ENCODE measurements at regions not wholly inside any gene's neighbourhood (a gene's known extent, or its start where the extent isn't known, plus 50 kb on each side); places are given as distances from the start of the nearest gene placed in this dataset.
"Not testable (repeated sequence)": the region's sequence is repeated elsewhere in the genome, so short reads cannot be mapped to it uniquely, and the experiment has no call there.

DNA sequence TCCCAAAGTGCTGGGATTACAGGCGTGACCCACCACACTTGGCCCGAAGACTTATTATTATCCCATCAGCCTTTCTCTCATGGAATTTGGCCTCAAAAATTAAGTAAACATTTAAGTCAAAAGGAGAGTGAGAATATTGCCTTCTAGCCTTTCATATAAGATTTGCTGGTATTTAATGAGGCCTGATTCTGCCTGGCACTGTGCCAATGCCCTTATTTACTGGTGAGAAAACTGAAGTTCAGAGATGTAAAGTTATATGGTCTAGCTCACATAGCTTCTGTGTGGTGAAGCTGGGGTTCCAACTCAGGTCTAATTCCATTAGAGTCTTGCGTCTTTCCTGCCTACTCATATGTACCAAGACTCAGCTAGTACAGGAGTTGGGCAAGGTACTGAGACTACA lies 260.2 kb downstream of the SDHAF3 start:
- DNase-seq (ENCODE audit: low spot score) = no peak

DNA sequence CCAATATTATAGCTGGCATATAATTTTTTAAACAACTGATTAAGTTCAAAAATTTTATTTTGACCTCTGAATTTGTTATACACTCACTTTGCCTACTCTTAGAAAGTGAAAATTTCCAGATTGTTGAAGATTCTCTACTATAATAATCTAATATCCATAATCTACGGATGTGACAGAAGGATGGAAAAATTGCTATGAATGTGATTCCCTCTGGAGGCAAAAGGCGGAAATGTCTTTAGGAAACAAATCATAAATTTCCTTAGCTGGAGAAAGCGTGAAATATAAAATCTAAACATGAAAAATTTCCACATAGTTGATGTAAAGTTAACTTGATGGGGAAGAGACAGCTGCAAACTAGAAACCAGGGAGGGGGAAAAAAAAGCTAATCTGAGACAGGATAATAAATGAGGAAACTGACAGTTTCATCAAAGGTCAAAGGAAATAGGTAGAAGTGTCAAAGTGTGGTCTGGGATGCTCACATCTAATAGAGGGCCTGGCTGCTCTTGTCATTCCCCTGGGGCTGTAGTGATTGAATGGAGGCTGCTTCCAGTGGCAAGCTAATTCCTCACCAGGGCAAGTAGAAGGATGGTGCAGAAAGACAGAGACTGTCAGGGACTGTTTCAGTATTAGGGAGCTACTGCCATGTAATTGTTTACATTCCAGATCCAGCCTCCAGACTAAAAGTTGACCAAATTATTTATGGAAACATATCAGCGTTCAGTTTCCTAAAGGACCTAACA lies 264.5 kb downstream of the SDHAF3 start:
- DNase-seq (ENCODE audit: low spot score) = no peak

DNA sequence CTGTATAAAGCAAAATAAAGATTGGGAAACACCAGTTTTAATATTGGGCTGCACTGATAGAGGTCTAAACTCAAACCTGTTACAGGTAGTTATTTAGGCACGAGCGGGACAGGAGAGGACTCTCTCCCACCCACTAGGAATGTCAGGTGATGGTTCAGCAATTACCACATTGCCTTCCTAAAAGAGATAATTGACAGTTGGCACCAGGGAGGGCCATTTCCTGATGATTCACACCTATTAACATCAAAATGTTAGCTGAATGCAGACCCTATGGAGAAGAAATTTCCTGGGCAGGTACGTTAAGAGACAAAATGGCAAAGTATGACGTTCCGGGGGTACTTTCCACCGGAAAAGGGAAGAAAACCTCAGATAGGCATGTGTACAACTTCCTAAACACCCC lies 272.6 kb downstream of the SDHAF3 start:
- DNase-seq (ENCODE audit: low spot score) = no peak

DNA sequence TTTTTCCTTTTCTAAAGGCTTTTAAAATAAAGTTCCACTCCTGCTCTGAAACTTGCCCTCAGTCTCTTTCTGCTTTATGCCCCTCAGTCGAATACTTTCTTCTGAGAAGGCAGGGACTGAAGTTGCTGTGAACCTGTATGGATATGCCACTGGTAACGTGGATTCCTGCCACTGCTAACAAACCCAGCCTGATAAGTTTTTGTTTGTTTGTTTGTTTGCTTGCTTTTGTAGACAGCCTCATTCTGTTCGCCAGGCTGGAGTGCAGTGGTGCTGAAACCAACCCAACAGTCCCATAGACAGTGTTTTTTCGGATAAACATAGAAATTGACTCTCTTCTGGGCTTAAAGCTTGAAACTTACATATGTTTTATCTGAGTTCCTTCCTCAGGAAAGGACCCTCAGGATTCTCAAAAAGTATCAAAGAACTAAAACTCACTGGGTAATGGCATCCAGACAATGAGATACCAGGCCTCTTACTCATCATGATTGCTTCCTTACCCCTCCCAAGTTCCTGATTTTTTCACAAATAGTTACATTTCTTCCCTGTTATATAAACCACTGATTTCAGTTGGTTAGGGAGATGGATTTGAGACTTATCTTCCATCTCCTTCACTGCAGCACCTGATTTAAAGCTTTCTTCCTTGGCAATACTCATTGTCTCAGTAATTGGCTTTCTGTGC lies 273.6 kb downstream of the SDHAF3 start:
- no peak for DNase-seq (ENCODE audit: low spot score)

DNA sequence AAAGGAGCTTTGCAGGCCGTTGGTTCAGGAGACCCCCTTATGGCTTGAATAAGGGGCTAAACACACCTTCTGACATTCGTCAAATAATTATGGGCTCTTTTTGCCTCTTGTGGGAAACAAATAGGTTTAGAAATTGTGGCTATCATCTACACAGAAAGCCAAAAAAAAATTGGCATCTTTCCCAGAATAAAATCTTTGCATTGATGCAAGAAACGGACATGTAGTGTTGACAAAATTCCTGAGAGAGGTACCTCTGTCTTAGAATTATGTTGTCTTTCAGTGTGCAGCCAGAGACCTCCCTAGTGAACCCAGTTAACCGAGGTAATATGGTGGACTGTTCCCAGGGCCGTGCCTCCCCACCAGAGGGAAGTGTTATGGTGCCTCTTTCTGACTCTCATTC lies 283.9 kb downstream of the SDHAF3 start:
- no peak for DNase-seq (ENCODE audit: low spot score)

DNA sequence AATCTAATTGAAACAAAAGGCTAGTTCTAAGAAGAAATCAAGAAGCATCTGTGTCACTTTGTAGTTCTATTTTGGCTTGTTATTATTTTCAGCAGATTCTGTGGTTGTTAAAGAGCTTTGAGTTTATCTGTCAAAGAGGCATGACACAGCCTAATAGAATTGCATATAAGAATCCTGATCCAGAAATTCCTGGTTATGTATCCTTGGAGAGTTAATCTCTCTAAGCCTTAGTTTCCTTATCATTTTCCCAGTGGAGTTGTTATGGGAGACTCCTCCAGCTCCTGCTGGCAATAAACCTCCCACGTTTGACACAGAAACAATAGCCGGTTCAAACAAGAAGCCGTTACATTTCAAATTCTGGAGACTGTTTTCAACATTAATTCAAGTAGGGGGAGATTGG lies 288.3 kb downstream of the SDHAF3 start:
- DNase-seq (ENCODE audit: low spot score) = no peak

DNA sequence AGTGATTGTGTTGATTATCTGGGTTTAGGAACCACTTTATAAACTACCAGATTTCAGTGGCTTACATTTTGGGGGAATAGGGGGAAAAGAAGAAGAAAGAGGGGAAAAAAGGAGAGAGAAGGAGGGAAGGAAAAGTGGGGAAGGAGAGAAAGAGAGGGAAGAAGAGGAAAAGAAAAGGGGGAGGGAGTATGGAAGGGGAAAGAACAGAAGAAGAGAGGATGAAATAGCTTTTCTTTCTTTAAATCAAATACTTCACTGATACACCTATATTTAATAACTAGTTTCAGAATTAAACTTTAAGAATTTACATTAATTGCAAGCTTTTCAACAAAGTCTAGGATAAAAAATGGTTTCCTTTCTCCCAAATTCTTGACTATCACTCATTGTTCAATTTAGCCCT lies 289.6 kb downstream of the SDHAF3 start:
- DNase-seq (ENCODE audit: low spot score) = no peak

DNA sequence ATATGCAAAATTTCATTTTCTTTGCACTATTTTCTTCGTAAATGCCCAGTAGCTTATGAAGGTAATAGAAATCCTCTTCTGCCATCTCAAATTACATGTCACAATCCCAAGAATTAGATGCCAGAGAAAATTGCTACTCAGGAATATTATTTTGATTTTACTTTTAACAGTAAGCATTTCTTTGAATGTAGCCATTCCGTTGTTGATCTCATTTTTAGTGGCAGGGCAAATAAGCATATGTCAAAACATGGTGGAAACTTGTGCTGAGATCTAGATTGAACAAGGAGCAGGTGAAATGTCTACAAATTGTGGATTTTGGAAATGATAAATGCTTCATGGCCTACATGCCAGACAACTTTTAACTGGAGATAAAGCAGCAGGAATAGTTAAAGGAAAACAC lies 291.8 kb downstream of the SDHAF3 start:
- DNase-seq (ENCODE audit: low spot score) = no peak

DNA sequence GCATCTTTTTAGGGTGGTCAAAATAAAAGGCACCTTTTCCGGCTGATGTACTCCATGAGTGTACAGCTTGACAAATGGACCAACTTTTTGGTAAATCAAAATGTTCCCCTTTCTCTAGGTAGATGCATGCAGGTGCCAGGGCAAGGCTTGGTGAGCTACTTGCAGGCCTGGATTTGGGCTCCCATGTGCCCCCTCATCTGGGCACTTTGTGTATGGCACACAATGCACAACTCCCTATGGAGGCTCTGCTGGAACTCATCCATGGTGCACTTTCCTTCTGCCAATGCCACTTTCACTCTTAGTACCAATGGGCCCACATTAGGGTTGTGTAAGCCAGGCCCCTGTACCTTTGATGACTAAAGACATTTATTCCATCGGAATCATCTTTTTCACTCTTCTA lies 300.8 kb downstream of the SDHAF3 start:
- DNase-seq (ENCODE audit: low spot score) = no peak

DNA sequence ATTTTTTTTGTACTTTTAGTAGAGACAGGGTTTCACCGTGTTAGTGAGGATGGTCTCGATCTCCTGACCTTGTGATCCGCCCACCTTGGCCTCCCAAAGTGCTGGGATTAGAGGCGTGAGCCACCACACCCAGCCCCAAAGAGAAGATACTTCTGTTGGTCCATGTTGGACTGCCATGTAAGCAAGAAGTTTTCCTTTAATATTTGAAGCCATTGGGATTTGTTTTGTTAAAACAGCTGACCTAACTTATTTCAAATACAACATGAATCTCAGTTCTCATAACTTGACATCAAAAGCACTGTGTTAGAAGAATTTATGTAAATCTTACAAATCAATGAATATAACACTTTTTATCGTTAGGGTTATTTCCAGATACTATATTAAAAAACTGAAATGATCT lies 302.4 kb downstream of the SDHAF3 start:
- DNase-seq (ENCODE audit: low spot score) = no peak

DNA sequence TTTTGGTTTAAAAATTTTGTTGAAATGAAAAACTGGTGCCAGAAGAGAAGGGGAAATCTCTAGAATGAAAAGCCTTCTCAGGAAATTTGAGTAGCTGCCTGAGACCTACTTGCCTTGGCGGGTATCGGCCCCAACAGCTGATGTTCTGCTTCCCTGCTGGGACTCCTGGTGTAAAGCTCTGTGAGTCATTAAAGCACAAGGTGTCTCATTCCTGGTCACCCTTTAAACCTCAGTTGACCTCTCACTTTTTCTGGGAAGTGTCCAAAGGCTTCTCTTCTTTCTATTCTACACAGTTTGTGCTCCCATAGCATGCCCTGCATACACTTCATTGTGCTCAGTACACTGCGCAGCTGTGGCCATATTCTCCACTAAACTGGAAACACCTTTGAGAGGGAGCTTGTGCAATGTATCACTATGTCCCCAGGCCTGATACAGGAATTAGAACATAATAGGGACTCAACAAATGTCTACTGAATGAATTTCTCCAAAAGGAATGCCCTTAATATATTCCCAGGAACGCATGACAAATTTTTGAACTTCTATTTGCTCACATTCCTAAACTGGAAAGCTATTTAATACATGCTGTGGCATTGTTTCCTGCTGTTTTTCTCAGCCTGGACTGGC lies 303.9 kb downstream of the SDHAF3 start:
- DNase-seq (ENCODE audit: low spot score) = no peak

DNA sequence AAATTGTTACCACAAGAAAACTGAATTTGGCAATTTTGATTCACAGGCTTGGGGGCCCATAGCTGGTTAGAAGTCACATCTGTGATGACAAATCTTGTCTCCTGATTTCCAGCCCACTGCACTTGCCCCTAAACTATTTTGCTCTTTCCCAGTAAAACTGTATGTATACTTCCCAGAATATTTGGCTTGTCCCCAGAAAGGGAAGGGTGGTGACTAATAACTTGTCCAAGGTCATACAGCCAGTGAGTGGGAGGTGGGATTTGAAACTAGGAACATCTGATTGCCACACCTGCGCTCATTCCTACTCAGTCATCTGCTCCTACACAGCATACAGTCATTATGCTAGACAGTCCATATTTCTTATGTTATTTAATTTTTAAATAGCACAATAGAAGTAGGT lies 304.5 kb downstream of the SDHAF3 start:
- no peak for DNase-seq (ENCODE audit: low spot score)

DNA sequence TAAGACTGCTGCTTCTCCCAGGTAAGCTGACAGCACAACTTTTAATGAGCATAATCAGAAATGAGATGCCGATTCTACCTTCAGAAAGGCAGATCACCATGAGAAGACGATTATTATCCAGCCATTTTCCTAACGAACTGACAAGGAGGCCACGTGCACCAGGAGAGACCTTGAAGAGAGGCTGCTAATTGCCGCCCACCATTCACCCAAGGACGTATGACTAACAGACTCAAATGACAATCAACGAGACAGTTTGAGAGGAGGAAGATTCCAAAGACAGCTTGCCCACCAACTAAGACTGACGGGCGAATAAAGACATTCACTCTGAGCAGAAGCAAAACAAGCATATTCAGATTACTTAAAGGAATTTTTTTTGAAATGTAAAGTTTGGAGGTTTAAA lies 301.9 kb upstream of the TAC1 start:
- DNase-seq (ENCODE audit: low spot score) = no peak

DNA sequence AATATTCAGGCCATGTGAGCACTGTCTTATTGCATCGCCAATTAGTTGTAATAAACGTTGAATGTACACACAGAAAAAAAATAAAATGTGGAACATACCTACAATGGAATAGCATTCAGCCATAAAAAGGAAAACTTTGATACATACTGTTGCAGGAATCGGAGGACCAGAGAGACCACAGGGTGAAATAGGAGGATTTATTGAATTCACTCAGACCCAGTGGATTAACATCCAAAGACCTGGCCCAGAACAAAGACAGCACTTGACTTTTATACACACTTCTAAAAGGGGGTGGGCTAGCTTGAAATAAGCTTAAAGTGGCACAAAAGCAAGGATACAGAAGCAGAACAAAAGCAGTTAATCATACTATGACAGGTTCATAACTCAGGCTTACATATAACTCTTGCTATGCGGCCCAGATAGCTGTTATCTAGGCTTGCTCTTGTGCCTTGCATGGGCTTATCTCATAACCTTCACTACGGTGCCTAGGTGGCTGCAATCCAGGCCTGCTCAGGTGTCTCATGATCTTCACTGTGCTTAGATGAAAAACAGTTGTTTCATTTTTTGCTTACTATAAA lies 292.2 kb upstream of the TAC1 start:
- no peak for DNase-seq (ENCODE audit: low spot score)

DNA sequence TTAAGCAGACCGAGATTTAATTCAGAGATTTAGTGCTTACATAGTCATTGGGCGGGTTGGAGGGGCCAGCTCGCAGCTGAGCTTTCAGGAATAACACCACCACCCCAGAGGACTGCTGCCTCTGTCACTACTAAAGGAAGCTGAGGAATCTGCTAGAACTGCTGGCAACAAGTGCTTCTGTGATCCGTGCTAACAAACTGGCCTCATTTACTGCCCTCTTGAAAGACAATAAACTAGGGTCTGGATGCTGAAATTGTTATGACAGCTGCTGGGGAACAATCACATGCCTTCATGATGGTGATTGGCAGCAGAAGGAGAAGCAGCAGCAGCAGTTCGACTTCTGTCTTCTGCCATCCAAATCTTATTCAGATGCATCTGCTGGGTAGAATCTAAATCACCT lies 285.5 kb upstream of the TAC1 start:
- no peak for DNase-seq (ENCODE audit: low spot score)

DNA sequence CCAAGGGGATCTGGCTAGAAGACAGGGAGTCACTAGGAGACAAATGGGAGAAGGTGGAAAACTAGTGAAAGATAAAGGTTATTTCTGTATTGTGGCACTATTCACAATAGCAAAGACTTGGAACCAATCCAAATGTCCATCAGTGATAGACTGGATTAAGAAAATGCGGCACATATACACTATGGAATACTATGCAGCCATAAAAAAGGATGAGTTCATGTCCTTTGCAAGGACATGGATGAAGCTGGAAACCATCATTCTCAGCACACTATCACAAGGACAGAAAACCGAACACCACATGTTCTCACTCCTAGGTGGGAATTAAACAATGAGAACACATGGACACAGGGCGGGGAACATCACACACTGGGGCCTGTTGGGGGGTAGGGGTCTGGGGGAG lies 282.4 kb upstream of the TAC1 start:
- not testable (repeated sequence) for DNase-seq (ENCODE audit: low spot score)

DNA sequence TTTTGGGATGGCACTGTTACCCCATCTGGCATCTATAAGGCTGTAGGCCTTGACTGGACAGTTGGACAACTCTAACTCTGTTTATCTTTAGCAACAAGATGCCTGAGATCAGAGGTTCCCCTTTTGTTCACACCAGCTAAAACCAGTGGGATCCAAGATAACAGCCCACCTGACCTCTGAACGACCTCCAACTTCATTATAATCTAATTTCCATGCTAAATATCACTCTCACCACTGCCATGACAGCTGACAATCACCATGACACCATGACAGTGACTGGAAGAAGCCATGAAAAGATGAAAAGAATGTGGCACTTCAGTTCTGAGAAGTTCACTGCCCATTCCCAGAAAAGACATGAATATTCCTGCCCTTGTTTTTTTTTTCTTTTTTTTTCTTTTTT lies 281.4 kb upstream of the TAC1 start:
- DNase-seq (ENCODE audit: low spot score) = no peak

DNA sequence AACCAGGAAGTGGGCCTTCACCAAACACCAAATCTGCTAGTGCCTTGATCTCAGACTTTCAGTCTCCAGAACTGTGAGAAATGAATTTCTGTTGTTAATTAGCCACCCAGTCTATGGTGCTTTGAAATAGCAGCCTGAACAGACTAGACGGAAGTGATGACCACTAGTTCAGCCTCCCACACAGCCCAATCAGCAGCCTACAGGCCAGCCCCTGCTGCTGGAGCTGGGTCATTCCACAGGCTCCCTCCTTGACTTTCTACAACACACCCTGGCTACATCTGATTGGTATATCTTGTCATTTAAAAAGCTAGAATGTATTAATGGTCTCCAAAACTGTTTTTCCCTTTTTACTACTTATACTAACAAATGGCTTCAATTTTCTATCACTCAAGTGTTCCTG lies 277.2 kb upstream of the TAC1 start:
- DNase-seq (ENCODE audit: low spot score) = no peak

DNA sequence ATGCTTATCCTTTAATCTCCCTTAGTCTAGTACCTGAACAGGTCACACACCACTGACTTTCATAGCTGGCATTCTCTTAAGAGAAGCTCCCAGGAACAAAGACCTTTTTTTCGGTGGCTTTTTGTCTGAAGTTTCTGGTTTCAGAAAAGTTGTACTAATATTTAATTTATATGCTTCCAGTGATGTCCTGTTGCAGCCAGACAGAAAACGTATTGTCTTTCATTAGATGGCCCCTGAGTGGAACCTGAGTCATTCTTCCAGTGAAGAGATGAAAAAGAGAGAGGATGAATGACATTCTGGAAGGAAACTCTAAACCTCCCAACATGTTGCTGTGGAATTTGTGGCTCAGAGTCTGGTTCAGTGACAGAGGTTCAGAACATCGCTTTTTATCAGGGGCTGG lies 274.8 kb upstream of the TAC1 start:
- DNase-seq (ENCODE audit: low spot score) = no peak

DNA sequence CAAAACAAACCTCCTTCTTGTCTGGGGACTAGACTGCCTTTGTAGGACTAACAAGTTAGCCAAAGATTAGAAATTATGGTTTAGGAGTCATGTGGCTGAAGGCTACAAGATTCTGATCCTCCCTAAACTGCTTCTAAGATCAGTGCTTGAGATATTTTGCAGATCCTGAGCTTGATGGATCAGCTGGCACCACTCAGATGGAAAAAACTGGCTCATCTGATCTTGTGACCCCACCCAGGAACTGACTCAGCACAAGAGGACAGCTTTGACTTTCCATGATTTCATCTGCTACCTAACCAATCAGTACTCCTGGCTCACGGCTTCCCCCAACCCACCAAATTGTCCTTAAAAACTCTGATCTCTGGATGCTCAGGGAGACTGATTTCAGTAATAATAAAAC lies 271.5 kb upstream of the TAC1 start:
- no peak for DNase-seq (ENCODE audit: low spot score)

DNA sequence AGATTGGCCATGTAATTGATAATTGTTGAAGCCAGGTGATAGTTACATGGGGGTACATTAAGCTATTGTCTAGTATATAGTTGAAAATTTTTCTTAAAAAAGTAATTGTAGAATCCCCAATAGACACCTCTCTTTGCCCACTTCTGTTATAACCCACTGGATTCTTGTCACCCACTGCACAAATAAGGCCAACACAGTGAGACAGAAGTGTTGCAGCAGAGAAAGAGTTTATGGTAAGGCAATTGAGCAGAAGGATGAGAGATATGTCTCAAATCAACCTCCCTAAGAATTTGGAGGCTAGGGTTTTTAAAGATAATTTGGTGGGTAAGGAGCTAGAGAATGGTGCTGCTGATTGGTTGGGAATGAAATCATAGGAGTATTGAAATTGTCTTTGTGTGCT lies 270.3 kb upstream of the TAC1 start:
- no peak for DNase-seq (ENCODE audit: low spot score)

DNA sequence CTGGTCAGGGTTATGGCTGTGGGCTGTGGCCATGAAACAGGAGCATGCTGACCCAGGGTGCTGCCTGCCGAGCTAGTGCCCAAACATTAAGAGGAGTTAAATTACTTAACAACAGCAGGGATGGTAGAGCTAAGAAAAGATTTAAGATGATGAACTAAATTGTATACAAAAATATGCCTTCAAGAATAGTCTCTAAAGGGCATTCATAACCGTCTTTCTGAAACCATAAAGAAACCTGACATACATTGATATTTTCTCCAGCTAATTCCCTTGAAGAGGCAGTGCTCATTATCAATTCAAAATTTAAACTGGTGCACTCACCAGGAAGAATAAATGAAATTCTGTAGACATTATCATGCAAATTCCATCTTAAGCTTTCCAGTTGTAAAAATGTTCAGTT lies 265.8 kb upstream of the TAC1 start:
- no peak for DNase-seq (ENCODE audit: low spot score)

DNA sequence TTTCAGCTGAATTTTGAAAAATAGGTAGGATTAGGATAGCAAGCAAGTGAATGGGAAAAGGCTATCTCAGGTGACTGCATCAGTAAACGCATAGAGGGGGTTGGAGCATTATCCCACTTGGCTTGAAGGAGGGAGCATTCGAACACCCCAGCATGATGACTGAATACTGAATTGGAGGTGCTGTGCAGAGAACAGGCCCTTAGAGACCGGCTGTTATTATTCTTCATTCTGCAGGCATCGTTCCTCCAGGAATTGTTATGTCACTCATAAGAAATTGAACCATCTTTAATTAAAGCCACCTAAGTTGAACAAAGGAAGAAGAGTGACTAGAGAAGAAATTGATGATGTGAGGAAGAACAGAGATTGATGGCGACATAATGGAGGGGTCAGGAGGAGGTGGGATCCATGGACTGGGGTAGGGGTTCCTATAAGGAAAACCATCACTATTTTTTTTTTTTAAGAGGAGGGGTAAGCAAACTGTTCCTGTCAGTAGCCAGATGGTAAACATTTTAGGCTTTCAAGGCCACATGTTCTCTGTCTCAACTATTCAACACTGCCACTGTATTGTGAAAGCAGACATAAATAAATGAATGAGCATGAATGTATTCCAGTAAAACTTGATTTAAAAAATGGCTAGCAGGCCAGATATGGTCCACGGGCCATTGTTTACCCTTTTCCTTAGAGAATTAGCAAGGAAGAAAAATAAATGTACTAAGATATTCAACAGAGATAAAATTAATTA lies 264.7 kb upstream of the TAC1 start:
- DNase-seq (ENCODE audit: low spot score) = no peak

All from hepatic stellate cell (primary cell).